Keratinocyte (primary cell): ENCODE measurements at regions not wholly inside any gene's neighbourhood (a gene's known extent, or its start where the extent isn't known, plus 50 kb on each side); places are given as distances from the start of the nearest gene placed in this dataset.

ENCODE experiments used
- CTCF ChIP-seq, 3 experiments: IDR thresholded peaks in 1 of 3; conservative IDR thresholded peaks in 1 of 3; optimal IDR thresholded peaks in 1 of 3; 2 replicates in 2 of 3; 3 replicates in 1 of 3; pipeline versions ENCODE3 to v1.5.1; 2011; ENCODE audit warnings: low read length in 3 of 3, mild to moderate bottlenecking in 3 of 3, moderate library complexity in 2 of 3, control low read depth in 1 of 3, inconsistent platforms in 1 of 3; ENCODE audit not compliant: insufficient read depth in 2 of 3; ENCODE audit errors: extremely low read depth in 1 of 3
- EZH2 ChIP-seq: IDR thresholded peaks from one replicate; pipeline ENCODE4 v1.6.1; 2012; ENCODE audit warnings: inconsistent platforms, mild to moderate bottlenecking, low read length, moderate library complexity

GRCh38 chrX:94545722-94546121 lies 871.7 kb downstream of the FAM133A start:
- TF ChIP-seq CTCF (optimal IDR thresholded peaks at IDR 0.05 in 1 of 3, IDR thresholded peaks at IDR 0.05 in 1 of 3, conservative IDR thresholded peaks at IDR 0.05 in 1 of 3; ENCODE audit: extremely low read depth in 1 of 3, insufficient read depth in 2 of 3, low read length in 3 of 3) (no peak), EZH2 (no peak)
